Endothelial cell of umbilical vein (primary cell): ENCODE measurements at regions not wholly inside any gene's neighbourhood (a gene's known extent, or its start where the extent isn't known, plus 50 kb on each side); places are given as distances from the start of the nearest gene placed in this dataset.

Source experiments
- BruUV-seq: library from RNA; stranded (reverse); fragments of 400-500 nt; replicated peaks from 2 replicates; lab custom pipeline; 2021; lab: Mats Ljungman, UMichigan
- CTCF ChIA-PET: fragments of 300-600, 350-600 bp; sonication (Branson Sonifier 250); formaldehyde crosslinking; loops from one replicate; lab custom pipeline; 2021; ENCODE audit warnings: antibody characterized with exemption, inconsistent platforms; lab: Charles Lee
- POLR2A ChIA-PET: fragments of 300-600, 350-600 bp; sonication (Branson Sonifier 250); formaldehyde crosslinking; loops from one replicate; lab custom pipeline; 2021; ENCODE audit warnings: antibody characterized with exemption, inconsistent platforms; lab: Charles Lee
- DNase-seq: peaks from one replicate; pipeline ENCODE4 v3.0.0-alpha.2; 2011; ENCODE audit warnings: low read depth, low spot score
- FAIRE-seq: peaks from 2 replicates; lab custom pipeline; 2011; peaks lifted over from hg19 to GRCh38; lab: Jason Lieb, UNC
- H2AFZ ChIP-seq: 2 replicates; pipeline ENCODE4 v1.6.0; 2012; ENCODE audit warnings: low read depth, low read length, control low read depth, inconsistent platforms
- H3K27ac ChIP-seq: 2 replicates; pipeline ENCODE4 v1.5.1; 2011; ENCODE audit warnings: low read depth, mild to moderate bottlenecking, control low read depth, low read length, moderate library complexity; ENCODE audit not compliant: insufficient read depth
- H3K27me3 ChIP-seq, 2 experiments: 2 replicates each; pipeline versions ENCODE4 v1.6.0 to v1.6.1; 2011; ENCODE audit warnings: low read length in 2 of 2, mixed read lengths in 1 of 2; ENCODE audit not compliant: control insufficient read depth in 2 of 2, insufficient read depth in 2 of 2
- H3K36me3 ChIP-seq, 2 experiments: 2 replicates in 1 of 2; 3 replicates in 1 of 2; pipeline ENCODE4 v1.5.1; 2011; ENCODE audit warnings: low read length in 2 of 2, mild to moderate bottlenecking in 1 of 2, moderate library complexity in 1 of 2; ENCODE audit not compliant: control insufficient read depth in 2 of 2, insufficient read depth in 2 of 2; ENCODE audit errors: extremely low read depth in 1 of 2
- H3K4me1 ChIP-seq: 3 replicates; pipeline ENCODE4 v1.5.1; 2011; ENCODE audit warnings: mild to moderate bottlenecking, low read length; ENCODE audit not compliant: control insufficient read depth, insufficient read depth; ENCODE audit errors: extremely low read depth
- H3K4me2 ChIP-seq: 2 replicates; pipeline ENCODE4 v1.6.1; 2011; ENCODE audit warnings: low read length, control low read depth, mixed read lengths; ENCODE audit not compliant: insufficient read depth
- H3K4me3 ChIP-seq, 3 experiments: fragments of 200-600 bp in 1 of 3; sonication (generic), shearing (Covaris generic) in 1 of 3; replicated peaks in 1 of 3; 2 replicates each; pipeline ENCODE4 v1.5.1; 2011 to 2016; ENCODE audit warnings: control low read depth in 3 of 3, low read length in 3 of 3, mild to moderate bottlenecking in 2 of 3, inconsistent platforms in 1 of 3, low read depth in 1 of 3, moderate library complexity in 1 of 3; ENCODE audit not compliant: insufficient read depth in 1 of 3
- H3K79me2 ChIP-seq: 2 replicates; pipeline ENCODE4 v1.6.0; 2012; ENCODE audit warnings: low read length, inconsistent platforms; ENCODE audit not compliant: control insufficient read depth, insufficient read depth
- H3K9ac ChIP-seq: replicated peaks from 2 replicates; pipeline ENCODE3; 2011; ENCODE audit warnings: low read length, control low read depth; ENCODE audit not compliant: insufficient read depth; ENCODE audit errors: extremely low read depth
- H3K9me1 ChIP-seq: replicated peaks from 3 replicates; pipeline ENCODE4 v1.6.0; 2011; ENCODE audit warnings: mild to moderate bottlenecking, low read length; ENCODE audit not compliant: control insufficient read depth, insufficient read depth; ENCODE audit errors: extremely low read depth
- H3K9me3 ChIP-seq: replicated peaks from 2 replicates; pipeline ENCODE4 v1.5.1; 2012; ENCODE audit warnings: low read length, inconsistent platforms; ENCODE audit not compliant: control insufficient read depth, insufficient read depth
- H4K20me1 ChIP-seq: replicated peaks from 2 replicates; pipeline ENCODE3; 2011; ENCODE audit warnings: mild to moderate bottlenecking, low read length; ENCODE audit not compliant: control insufficient read depth, insufficient read depth; ENCODE audit errors: extremely low read depth
- EZH2 ChIP-seq: IDR thresholded peaks from 2 replicates; pipeline ENCODE4 v1.6.1; 2012; ENCODE audit warnings: borderline replicate concordance, low read depth, mild to moderate bottlenecking, moderate library complexity, low read length, inconsistent platforms; ENCODE audit not compliant: severe bottlenecking
- GATA2 ChIP-seq: IDR thresholded peaks from 2 replicates; pipeline ENCODE4 v1.7.0; 2011; ENCODE audit warnings: low read depth, mild to moderate bottlenecking, moderate library complexity, mixed read lengths, low read length; ENCODE audit not compliant: insufficient read length, insufficient read depth
- JUN ChIP-seq: IDR thresholded peaks from 2 replicates; pipeline ENCODE4 v1.6.1; 2011; ENCODE audit warnings: borderline replicate concordance, low read depth; ENCODE audit not compliant: insufficient read length, insufficient read depth
- dilution Hi-C: fragments of 300-500 bp; cut with MboI; formaldehyde crosslinking; loops from one replicate; pipeline ENCODE4 v1.15.0; 2019; ENCODE audit warnings: low sequenced_read_pairs; ENCODE audit not compliant: extremely low pct_ligation_motif_present
- intact Hi-C: fragments of 100-400 bp; cut with micrococcal nuclease; formaldehyde crosslinking; loops from one replicate; pipeline ENCODE4 v1.10.0; 2022
- TF ChIP-seq, protein P1 (sequence below): IDR thresholded peaks from 2 replicates; pipeline ENCODE4 v1.6.1; 2011; ENCODE audit not compliant: insufficient read depth, insufficient read length

DNA sequence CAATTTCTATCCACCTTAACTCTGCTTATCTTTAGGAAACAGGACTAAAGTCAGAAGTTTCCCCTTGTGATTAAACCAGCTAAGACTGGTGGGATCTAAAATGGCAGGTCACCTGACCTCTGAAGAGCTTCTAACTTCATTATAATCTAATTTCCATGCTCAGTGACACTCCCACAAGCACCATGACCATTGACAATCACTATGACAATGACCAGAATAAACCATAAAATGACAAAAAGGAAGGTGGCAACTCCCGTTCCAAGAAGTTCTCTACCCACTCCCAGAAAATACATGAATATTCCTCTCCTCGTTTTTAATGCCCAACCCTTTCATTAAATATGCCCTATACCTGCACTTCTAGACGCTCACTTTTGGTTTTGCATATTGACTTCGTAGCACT, 471.2 kb upstream of the CCDC54 start:
- FAIRE-seq = no peak
- no TSS peak for BruUV-seq
- no peaks in the 10 kb centered on the region for H3K79me2 ChIP-seq
- no peak overlapping the region for H3K9ac ChIP-seq
- CTCF ChIA-PET = interaction anchor here (1.4 kb wide), 1 partner anchor 44 kb away, joined by 3 read pairs; no protein-coding TSS in a partner anchor
- POLR2A ChIA-PET = no interaction called here
- H3K4me2 ChIP-seq = no peak overlapping the region
- DNase-seq = no peak
- H3K4me1 ChIP-seq = no peaks in the 10 kb centered on the region
- H3K36me3 ChIP-seq = no peaks in the 10 kb centered on the region
- no peaks in the 10 kb centered on the region for H3K27me3 ChIP-seq
- H4K20me1 ChIP-seq = no peaks in the 10 kb centered on the region
- intact Hi-C loops = no loop called here
- no peaks in the 10 kb centered on the region for H3K9me1 ChIP-seq
- H2AFZ ChIP-seq = no peak overlapping the region
- TF ChIP-seq JUN = no peak
- no peak for TF ChIP-seq EZH2
- TF ChIP-seq GATA2 = no peak
- H3K9me3 ChIP-seq = no peaks in the 10 kb centered on the region
- no peak overlapping the region for H3K4me3 ChIP-seq
- dilution Hi-C loops = no loop called here
- H3K27ac ChIP-seq = no peak overlapping the region

DNA sequence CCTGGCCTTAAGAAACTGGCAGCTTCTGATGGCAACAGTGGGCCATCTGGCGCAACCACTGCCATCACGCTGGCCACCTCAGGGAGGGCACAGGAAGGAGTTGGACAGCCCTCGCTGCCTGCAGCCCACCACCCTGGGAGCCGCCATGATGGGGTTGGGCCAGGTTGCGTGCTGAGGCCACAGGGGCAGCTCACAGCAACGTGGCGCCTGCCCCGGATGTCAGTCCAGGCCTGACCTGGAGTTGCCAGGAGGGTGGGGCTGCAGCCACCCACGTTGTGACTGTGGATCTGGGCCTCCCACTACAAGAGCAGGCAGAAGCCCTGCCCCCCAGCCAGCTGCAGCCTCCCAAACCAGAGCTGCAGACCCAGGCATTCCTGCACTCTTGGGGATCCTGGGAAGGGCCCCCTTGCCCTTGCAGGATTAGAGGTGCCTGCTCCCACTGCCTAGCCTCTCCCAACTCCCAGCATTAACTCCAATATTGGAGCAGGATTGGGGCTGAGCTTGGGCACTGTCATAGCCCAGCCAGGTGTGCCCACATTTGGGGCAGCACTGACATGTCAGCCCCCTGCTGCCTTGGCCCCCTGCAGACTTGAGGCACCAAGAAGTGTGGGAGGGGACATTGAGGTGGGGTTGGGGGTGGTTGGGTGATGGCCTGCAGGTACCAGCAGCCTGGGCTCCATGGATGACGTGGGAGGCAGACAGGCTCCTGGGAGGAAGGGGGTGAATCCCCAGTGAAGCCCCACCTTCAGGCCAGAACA, 468.9 kb upstream of the CCDC54 start:
- FAIRE-seq = no peak
- Histone ChIP-seq H3K4me3 (no peak overlapping the region), H3K9me3 (no peaks in the 10 kb centered on the region), H2AFZ (no peak overlapping the region), H3K36me3 (no peaks in the 10 kb centered on the region), H3K27ac (no peak overlapping the region), H3K9ac (no peak overlapping the region), H3K4me2 (no peak overlapping the region), H3K4me1 (no peaks in the 10 kb centered on the region), H3K79me2 (no peaks in the 10 kb centered on the region), H4K20me1 (no peaks in the 10 kb centered on the region), H3K9me1 (no peaks in the 10 kb centered on the region), H3K27me3 (no peaks in the 10 kb centered on the region)
- dilution Hi-C loops (no loop called here), intact Hi-C loops (no loop called here)
- BruUV-seq = no TSS peak
- DNase-seq = no peak
- ChIA-PET CTCF (no interaction called here), POLR2A (no interaction called here)
- TF ChIP-seq, protein P1, sequence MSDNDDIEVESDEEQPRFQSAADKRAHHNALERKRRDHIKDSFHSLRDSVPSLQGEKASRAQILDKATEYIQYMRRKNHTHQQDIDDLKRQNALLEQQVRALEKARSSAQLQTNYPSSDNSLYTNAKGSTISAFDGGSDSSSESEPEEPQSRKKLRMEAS = no peak
- TF ChIP-seq JUN (no peak), EZH2 (no peak)
